ENCODE measurements at regions not wholly inside any gene's neighbourhood (a gene's known extent, or its start where the extent isn't known, plus 50 kb on each side); places are given as distances from the start of the nearest gene placed in this dataset.

GRCh38 chr6:165877773-165878172 is 214.7 kb upstream of the PDE10A start (continued):
- TF ChIP-seq ZNF768 (tag by site-specific recombination; IDR thresholded peaks at IDR 0.05): no peak
- no peak for TF ChIP-seq ZNF610 (tag by site-specific recombination; IDR thresholded peaks at IDR 0.05; ENCODE audit: borderline replicate concordance)
- TF ChIP-seq ZNF558 (tag by site-specific recombination; IDR thresholded peaks at IDR 0.05): no peak
- no peak for TF ChIP-seq KLF1 (tag by site-specific recombination; IDR thresholded peaks at IDR 0.05)

GRCh38 chr6:165877192-165877591 is 214.2 kb upstream of the PDE10A start:
- no peaks in the 10 kb centered on the region for H3K4me1 ChIP-seq (ENCODE audit: control insufficient read depth, insufficient read depth, low read length)
- H3K9me3 ChIP-seq (ENCODE audit: control insufficient read depth, insufficient read depth, low read depth, low read length): no peaks in the 10 kb centered on the region
- H3K4me3 ChIP-seq (ENCODE audit: low read depth, low read length): no peak overlapping the region
- POLR2A ChIA-PET: no interaction called here
- CTCF ChIA-PET: interaction anchor here (0.6 to 2.4 kb wide), 4 partner anchors 7 to 646 kb away, joined by 3 to 15 read pairs (median 6); no protein-coding TSS in a partner anchor
- H3K36me3 ChIP-seq (ENCODE audit: control insufficient read depth in 2 of 2, insufficient read depth in 1 of 2, low read length in 2 of 2): no peaks in the 10 kb centered on the region
- no peak for TF ChIP-seq ZNF433 (tag by site-specific recombination; IDR thresholded peaks at IDR 0.05; ENCODE audit: low read depth)
- TF ChIP-seq ZBTB44 (tag by site-specific recombination; IDR thresholded peaks at IDR 0.05): no peak
- no peak overlapping the region for H3K27ac ChIP-seq (ENCODE audit: extremely low read depth, low read depth, low read length)

GRCh38 chr6:165876588-165876987 is 213.5 kb upstream of the PDE10A start:
- Histone ChIP-seq H3K4me1 (ENCODE audit: control insufficient read depth, insufficient read depth, low read length) (no peaks in the 10 kb centered on the region), H3K27ac (ENCODE audit: extremely low read depth, low read depth, low read length) (no peak overlapping the region), H3K9me3 (ENCODE audit: control insufficient read depth, insufficient read depth, low read depth, low read length) (no peaks in the 10 kb centered on the region), H3K36me3 (ENCODE audit: control insufficient read depth in 2 of 2, insufficient read depth in 1 of 2, low read length in 2 of 2) (no peaks in the 10 kb centered on the region), H3K4me3 (ENCODE audit: low read depth, low read length) (no peak overlapping the region)
- no peak for TF ChIP-seq ZNF324 (tag by site-specific recombination; IDR thresholded peaks at IDR 0.05)
- no peak for TF ChIP-seq ZNF692 (tag by site-specific recombination; IDR thresholded peaks at IDR 0.05)
- no peak for TF ChIP-seq ZNF571 (tag by site-specific recombination; IDR thresholded peaks at IDR 0.05)
- no peak for TF ChIP-seq ZNF37A (tag by site-specific recombination; IDR thresholded peaks at IDR 0.05)
- TF ChIP-seq ZIC2 (tag by site-specific recombination; IDR thresholded peaks at IDR 0.05): no peak
- no peak for TF ChIP-seq ZNF518A (tag by site-specific recombination; conservative IDR thresholded peaks at IDR 0.05; ENCODE audit: low read depth)
- TF ChIP-seq ZNF768 (tag by site-specific recombination; IDR thresholded peaks at IDR 0.05): no peak
- no peak for TF ChIP-seq ZNF830 (tag by site-specific recombination; IDR thresholded peaks at IDR 0.05; ENCODE audit: low read depth)
- no peak for TF ChIP-seq ZFHX2 (tag by site-specific recombination; conservative IDR thresholded peaks at IDR 0.05)
- TF ChIP-seq ZNF639 (tag by site-specific recombination; IDR thresholded peaks at IDR 0.05): no peak
- no peak for TF ChIP-seq ZBTB48 (tag by site-specific recombination; IDR thresholded peaks at IDR 0.05)
- TF ChIP-seq ZNF132 (tag by site-specific recombination; IDR thresholded peaks at IDR 0.05; ENCODE audit: borderline replicate concordance): no peak
- TF ChIP-seq PBX3 (CRISPR knock-in tag; IDR thresholded peaks at IDR 0.05): no peak
- no peak for TF ChIP-seq ZNF366 (tag by site-specific recombination; conservative IDR thresholded peaks at IDR 0.05)
- TF ChIP-seq ZNF561 (tag by site-specific recombination; IDR thresholded peaks at IDR 0.05; ENCODE audit: borderline replicate concordance): no peak
- no peak for TF ChIP-seq ZNF76 (tag by site-specific recombination; IDR thresholded peaks at IDR 0.05; ENCODE audit: borderline replicate concordance, low read depth)
- no peak for TF ChIP-seq ZNF16 (tag by site-specific recombination; IDR thresholded peaks at IDR 0.05; ENCODE audit: low read depth)
- no peak for TF ChIP-seq ZNF544 (tag by site-specific recombination; IDR thresholded peaks at IDR 0.05)
- ChIA-PET POLR2A (no interaction called here), CTCF (interaction anchor here (0.8 to 2.4 kb wide), 3 partner anchors 8 to 645 kb away, joined by 3 to 15 read pairs (median 7); no protein-coding TSS in a partner anchor)

Data from HEK293 (cell line).